Ovary (tissue), 7 donors: ENCODE measurements at regions not wholly inside any gene's neighbourhood (a gene's known extent, or its start where the extent isn't known, plus 50 kb on each side); places are given as distances from the start of the nearest gene placed in this dataset.
"Not testable (repeated sequence)": the region's sequence is repeated elsewhere in the genome, so short reads cannot be mapped to it uniquely, and the experiment has no call there.

ENCODE experiments used
- DNase-seq, 5 donors: peaks; one replicate each; pipeline ENCODE4 v3.0.0-alpha.2; 2019 to 2020
- H3K27ac ChIP-seq, 2 donors: fragments of 200-600 bp; one replicate each; pipeline versions ENCODE4 v1.5.1 to v1.8.0; 2019 to 2022
- H3K27me3 ChIP-seq: fragments of 200-600 bp; one replicate; pipeline ENCODE4 v1.8.0; 2022
- H3K36me3 ChIP-seq: fragments of 200-600 bp; sonication (generic); one replicate; pipeline ENCODE4 v1.5.1; 2019
- H3K4me1 ChIP-seq: one replicate; pipeline ENCODE4 v1.8.1; 2013; ENCODE audit warnings: mild to moderate bottlenecking, moderate library complexity; ENCODE audit not compliant: insufficient read depth
- H3K4me3 ChIP-seq: fragments of 200-600 bp; sonication (generic); one replicate; pipeline ENCODE4 v1.5.1; 2017
- H3K9me3 ChIP-seq, 2 donors: fragments of 200-600 bp in 1 of 2; sonication (generic) in 1 of 2; one replicate each; pipeline versions ENCODE4 v1.5.1 to v1.8.1; 2013 to 2019; ENCODE audit warnings: mild to moderate bottlenecking in 1 of 2, moderate library complexity in 1 of 2
- CTCF ChIP-seq, 3 donors: fragments of 450-650 bp in 2 of 3; fragments of 200-600 bp in 1 of 3; IDR thresholded peaks; one replicate each; pipeline versions ENCODE4 v1.5.1 to v1.8.0; 2016 to 2022; ENCODE audit warnings: antibody characterized with exemption in 3 of 3, mild to moderate bottlenecking in 1 of 3
- EP300 ChIP-seq: sonication (generic); formaldehyde crosslinking; IDR thresholded peaks from one replicate; pipeline ENCODE4 v1.6.1; 2017; ENCODE audit warnings: antibody characterized with exemption
- POLR2A ChIP-seq: fragments of 450-650 bp; IDR thresholded peaks from one replicate; pipeline ENCODE4 v1.6.1; 2017; ENCODE audit warnings: antibody characterized with exemption, mild to moderate bottlenecking, moderate library complexity
- whole genome bisulfite sequencing, 3 donors: extraction: QIAGEN DNeasy Blood & Tissue Kit in 1 of 3; methylation state at CpG; one replicate each; pipeline versions ENCODE4 v1.1.5 to v1.1.7; 2013 to 2017; 5-methylcytosine and 5-hydroxymethylcytosine counted together
- intact Hi-C, 4 donors: fragments of 100-400 bp; cut with DNase I; formaldehyde crosslinking; loops; one replicate each; pipeline versions ENCODE4 v1.11.0 to v1.15.1; 2022 to 2023
- donor health status: DM: no; HTN: no; CAD: no; lungs with moderate emphysema.
- donor health status: DM: no; HTN: no; CAD: no.
- donor health status: Bipolar disorder and iron deficiency.
- donor health status: DM: no; HTN: no; CAD: no.
- donor health status: DM: yes; HTN: yes; CAD: no.

GRCh38 chr5:98004463-98004862, 769.0 kb upstream of the RGMB start:
- 50 to 71% (median 61%) methylated on average over 3 of the region's 3 CpGs for WGBS, 3 donors
- intact Hi-C loops = no loop called here
- Histone ChIP-seq H3K36me3 (no peaks in the 10 kb centered on the region), H3K4me3 (no peak overlapping the region), H3K27ac (no peak overlapping the region), H3K9me3 (no peaks in the 10 kb centered on the region), H3K4me1 (no peaks in the 10 kb centered on the region), H3K27me3 (no peaks in the 10 kb centered on the region)
- DNase-seq = no peak
- TF ChIP-seq CTCF (IDR thresholded peaks at IDR 0.05) (no peak), EP300 (no peak), POLR2A (no peak)

GRCh38 chr5:98016771-98017170, 756.7 kb upstream of the RGMB start:
- H3K27ac ChIP-seq = no peak overlapping the region
- WGBS, 3 donors = 28 to 43% (median 41%) methylated on average over 2 of the region's 2 CpGs

GRCh38 chr5:98030273-98030672, 743.2 kb upstream of the RGMB start:
- H3K27me3 ChIP-seq, DNase-seq, H3K27ac ChIP-seq, H3K9me3 ChIP-seq, H3K4me3 ChIP-seq, H3K4me1 ChIP-seq, intact Hi-C loops, H3K36me3 ChIP-seq: not testable (repeated sequence)
- WGBS, 3 donors = 87 to 95% (median 87%) methylated on average over 4 of the region's 4 CpGs

More at GRCh38 chr5:98016771-98017170, 756.7 kb upstream of the RGMB start:
- intact Hi-C loops = no loop called here
- no peaks in the 10 kb centered on the region for H3K36me3 ChIP-seq
- H3K4me1 ChIP-seq = no peaks in the 10 kb centered on the region
- no peaks in the 10 kb centered on the region for H3K9me3 ChIP-seq
- DNase-seq = no peak
- no peaks in the 10 kb centered on the region for H3K27me3 ChIP-seq
- TF ChIP-seq POLR2A (no peak), EP300 (no peak), CTCF (IDR thresholded peaks at IDR 0.05) (no peak)
- no peak overlapping the region for H3K4me3 ChIP-seq

- DNase-seq, intact Hi-C loops, H3K27me3 ChIP-seq, H3K9me3 ChIP-seq, H3K4me1 ChIP-seq, H3K27ac ChIP-seq, H3K4me3 ChIP-seq, H3K36me3 ChIP-seq: not testable (repeated sequence)
- WGBS, 3 donors = 86 to 91% (median 88%) methylated on average over 5 of the region's 5 CpGs
Observed at GRCh38 chr5:98031036-98031435, 742.4 kb upstream of the RGMB start.

- TF ChIP-seq CTCF (IDR thresholded peaks at IDR 0.05) (no peak), EP300 (no peak), POLR2A (no peak)
- intact Hi-C loops = no loop called here
- Histone ChIP-seq H3K36me3 (no peaks in the 10 kb centered on the region), H3K4me3 (no peak overlapping the region), H3K27ac (no peak overlapping the region), H3K4me1 (no peaks in the 10 kb centered on the region), H3K9me3 (no peaks in the 10 kb centered on the region), H3K27me3 (no peaks in the 10 kb centered on the region)
- no peak for DNase-seq
- 90 to 100% (median 90%) methylated on average over 3 of the region's 3 CpGs for WGBS, 3 donors
Observed at GRCh38 chr5:98031496-98031895, 742.0 kb upstream of the RGMB start.

GRCh38 chr5:98031926-98032325, 741.5 kb upstream of the RGMB start:
- WGBS, 3 donors = 72 to 100% (median 78%) methylated on average over 1 of the region's 1 CpG
- TF ChIP-seq EP300 (no peak), CTCF (IDR thresholded peaks at IDR 0.05) (no peak), POLR2A (no peak)
- intact Hi-C loops = no loop called here
- no peaks in the 10 kb centered on the region for H3K9me3 ChIP-seq
- H3K36me3 ChIP-seq = no peaks in the 10 kb centered on the region
- DNase-seq = no peak
- H3K27ac ChIP-seq = no peak overlapping the region
- no peaks in the 10 kb centered on the region for H3K4me1 ChIP-seq
- no peaks in the 10 kb centered on the region for H3K27me3 ChIP-seq
- H3K4me3 ChIP-seq = no peak overlapping the region
